Spleen (tissue), 11 donors: ENCODE measurements at regions not wholly inside any gene's neighbourhood (a gene's known extent, or its start where the extent isn't known, plus 50 kb on each side); places are given as distances from the start of the nearest gene placed in this dataset.

Experiments used
- DNase-seq: peaks from one replicate; pipeline ENCODE4 v3.0.0-alpha.2; 2020
- H3K27ac ChIP-seq, 8 donors: fragments of 200-600 bp; sonication (generic) in 7 of 8; 1 replicate in 4 of 8; 2 replicates in 4 of 8; pipeline versions ENCODE4 v1.5.0 to v1.8.0; 2016 to 2021; ENCODE audit warnings: inconsistent platforms in 4 of 8, mild to moderate bottlenecking in 4 of 8, moderate library complexity in 1 of 8
- H3K27me3 ChIP-seq, 7 donors: fragments of 200-600 bp; sonication (generic) in 6 of 7; replicated peaks in 1 of 7; 1 replicate in 4 of 7; 2 replicates in 3 of 7; pipeline versions ENCODE4 v1.5.0 to v1.8.0; 2016 to 2021; ENCODE audit warnings: inconsistent platforms in 3 of 7, mild to moderate bottlenecking in 1 of 7
- H3K36me3 ChIP-seq, 6 donors: fragments of 200-600 bp; sonication (generic) in 5 of 6; 1 replicate in 4 of 6; 2 replicates in 2 of 6; pipeline versions ENCODE4 v1.5.0 to v1.8.0; 2016 to 2021; ENCODE audit warnings: inconsistent platforms in 2 of 6
- H3K4me1 ChIP-seq, 6 donors: fragments of 200-600 bp; sonication (generic) in 5 of 6; 1 replicate in 3 of 6; 2 replicates in 3 of 6; pipeline versions ENCODE4 v1.5.0 to v1.8.0; 2016 to 2021; ENCODE audit warnings: inconsistent platforms in 3 of 6
- H3K4me3 ChIP-seq, 8 donors: fragments of 200-600 bp; sonication (generic) in 7 of 8; 1 replicate in 4 of 8; 2 replicates in 4 of 8; pipeline versions ENCODE4 v1.5.0 to v1.8.0; 2016 to 2021; ENCODE audit warnings: inconsistent platforms in 4 of 8, mild to moderate bottlenecking in 4 of 8, moderate library complexity in 2 of 8
- H3K9me3 ChIP-seq, 8 donors: fragments of 200-600 bp; sonication (generic) in 7 of 8; 1 replicate in 4 of 8; 2 replicates in 4 of 8; pipeline versions ENCODE4 v1.5.0 to v1.8.0; 2016 to 2021; ENCODE audit warnings: inconsistent platforms in 4 of 8
- CTCF ChIP-seq, 11 experiments: fragments of 200-600 bp in 7 of 11; fragments of 450-650 bp in 4 of 11; sonication (generic) in 4 of 11; IDR thresholded peaks in 8 of 11; conservative IDR thresholded peaks in 3 of 11; 1 replicate in 7 of 11; 2 replicates in 4 of 11; pipeline versions ENCODE4 v1.4.0 to v1.8.0; 2016 to 2021; ENCODE audit warnings: antibody characterized with exemption in 11 of 11, inconsistent platforms in 4 of 11, mild to moderate bottlenecking in 1 of 11
- POLR2A ChIP-seq, 3 donors: fragments of 450-650 bp; IDR thresholded peaks; one replicate each; pipeline ENCODE4 v1.5.1; 2017; ENCODE audit warnings: antibody characterized with exemption in 3 of 3, mild to moderate bottlenecking in 1 of 3
- POLR2AphosphoS5 ChIP-seq, 3 donors: sonication (generic); formaldehyde crosslinking; IDR thresholded peaks; one replicate each; pipeline ENCODE4 v1.5.1; 2017; ENCODE audit warnings: antibody characterized with exemption in 3 of 3
- WGBS, 5 donors: extraction: QIAGEN DNeasy Blood & Tissue Kit in 3 of 5; methylation state at CpG; one replicate each; pipeline versions ENCODE4 v1.1.5 to v1.1.7; 2013 to 2018; 5-methylcytosine and 5-hydroxymethylcytosine counted together
- intact Hi-C: fragments of 100-400 bp; cut with DNase I; formaldehyde crosslinking; loops from one replicate; pipeline ENCODE4 v1.15.0; 2023; ENCODE audit warnings: low total_unique reads
- donor health status: healthy with polysubstance abuse.
- donor health status: DM: no; HTN: no; CAD: no; lungs with moderate emphysema.
- donor health status: DM: no; HTN: no; CAD: no.
- donor health status: Bipolar disorder and iron deficiency.
- donor health status: healthy.
- donor health status: DM: no; HTN: no; CAD: no.
- donor health status: DM: yes; HTN: yes; CAD: no.

GRCh38 chr14:30317729-30318128, 241.2 kb upstream of the G2E3 start:
- DNase-seq, result no peak
- Histone ChIP-seq H3K27me3 (no peaks in the 10 kb centered on the region), H3K36me3 (no peaks in the 10 kb centered on the region), H3K27ac (no peak overlapping the region), H3K4me1 (no peaks in the 10 kb centered on the region), H3K4me3 (no peak overlapping the region), H3K9me3 (peaks cover 0 to 22% (median 8%) of the 10 kb centered on the region in 8 donors)
- WGBS, 5 donors, result 49 to 67% (median 59%) methylated on average over 4 of the region's 4 CpGs
- TF ChIP-seq POLR2AphosphoS5 (IDR thresholded peaks at IDR 0.05) (no peak), CTCF (IDR thresholded peaks at IDR 0.05 in 8 of 11, conservative IDR thresholded peaks at IDR 0.05 in 3 of 11) (no peak), POLR2A (IDR thresholded peaks at IDR 0.05) (no peak)
- intact Hi-C loops, result no loop called here

GRCh38 chr14:30322819-30323218, 236.1 kb upstream of the G2E3 start:
- DNase-seq, result no peak
- no peak overlapping the region for H3K4me3 ChIP-seq
- no peak for TF ChIP-seq CTCF (IDR thresholded peaks at IDR 0.05 in 8 of 11, conservative IDR thresholded peaks at IDR 0.05 in 3 of 11)
- TF ChIP-seq POLR2AphosphoS5 (IDR thresholded peaks at IDR 0.05), result no peak
- no peak for TF ChIP-seq POLR2A (IDR thresholded peaks at IDR 0.05)
- H3K27me3 ChIP-seq, result no peaks in the 10 kb centered on the region
- intact Hi-C loops, result no loop called here
- no peaks in the 10 kb centered on the region for H3K36me3 ChIP-seq
- H3K27ac ChIP-seq, result no peak overlapping the region
- H3K9me3 ChIP-seq, result no peaks in the 10 kb centered on the region
- no peaks in the 10 kb centered on the region for H3K4me1 ChIP-seq
- WGBS, 5 donors, result 42 to 69% (median 50%) methylated on average over 1 of the region's 1 CpG

GRCh38 chr14:30330033-30330432, 228.9 kb upstream of the G2E3 start:
- intact Hi-C loops, result no loop called here
- no peaks in the 10 kb centered on the region for H3K4me1 ChIP-seq
- WGBS, 5 donors, result 91 to 97% (median 94%) methylated on average over 6 of the region's 6 CpGs

GRCh38 chr14:30330445-30330844, 228.5 kb upstream of the G2E3 start:
- intact Hi-C loops, result no loop called here
- DNase-seq, result no peak
- no peak overlapping the region for H3K27ac ChIP-seq
- peak in 1 of 11 experiments; percentile 27 for TF ChIP-seq CTCF (IDR thresholded peaks at IDR 0.05 in 8 of 11, conservative IDR thresholded peaks at IDR 0.05 in 3 of 11)
- TF ChIP-seq POLR2AphosphoS5 (IDR thresholded peaks at IDR 0.05), result no peak
- TF ChIP-seq POLR2A (IDR thresholded peaks at IDR 0.05), result no peak
- no peak overlapping the region for H3K4me3 ChIP-seq
- no peaks in the 10 kb centered on the region for H3K36me3 ChIP-seq
- no peaks in the 10 kb centered on the region for H3K9me3 ChIP-seq
- H3K27me3 ChIP-seq, result no peaks in the 10 kb centered on the region
- H3K4me1 ChIP-seq, result no peaks in the 10 kb centered on the region

More at GRCh38 chr14:30330033-30330432, 228.9 kb upstream of the G2E3 start:
- Histone ChIP-seq H3K4me3 (no peak overlapping the region), H3K36me3 (no peaks in the 10 kb centered on the region), H3K9me3 (no peaks in the 10 kb centered on the region), H3K27ac (no peak overlapping the region), H3K27me3 (no peaks in the 10 kb centered on the region)
- TF ChIP-seq POLR2AphosphoS5 (IDR thresholded peaks at IDR 0.05) (no peak), CTCF (IDR thresholded peaks at IDR 0.05 in 8 of 11, conservative IDR thresholded peaks at IDR 0.05 in 3 of 11) (no peak), POLR2A (IDR thresholded peaks at IDR 0.05) (no peak)
- DNase-seq, result no peak
